Activated B cell treated with CpG ODN at 0.5 μM for 24 hours (primary cell): ENCODE measurements at regions not wholly inside any gene's neighbourhood (a gene's known extent, or its start where the extent isn't known, plus 50 kb on each side); places are given as distances from the start of the nearest gene placed in this dataset.
"Not testable (repeated sequence)": the region's sequence is repeated elsewhere in the genome, so short reads cannot be mapped to it uniquely, and the experiment has no call there.

Source experiments
- ATAC-seq: fragments of 200-7000 bp; cut with Tn5 transposase; one replicate; pipeline ENCODE4 v1.10.0; 2021; ENCODE audit warnings: low read depth, mild to moderate bottlenecking, moderate library complexity
- CTCF ChIA-PET: fragments of 350-600 bp; sonication (Branson Sonifier 250); formaldehyde crosslinking; loops from one replicate; lab custom pipeline; 2021; ENCODE audit warnings: antibody characterized with exemption; lab: Charles Lee
- POLR2A ChIA-PET: fragments of 350-600 bp; sonication (Branson Sonifier 250); formaldehyde crosslinking; loops from one replicate; lab custom pipeline; 2021; ENCODE audit warnings: antibody characterized with exemption; lab: Charles Lee
- DNase-seq: peaks from one replicate; pipeline ENCODE4 v3.0.0; 2022
- H3K27ac Mint-ChIP-seq: one replicate; pipeline ENCODE4 v1.8.0; 2020; ENCODE audit warnings: mixed read lengths
- H3K27me3 Mint-ChIP-seq: one replicate; pipeline ENCODE4 v1.8.0; 2021; ENCODE audit warnings: mixed read lengths
- H3K36me3 Mint-ChIP-seq: one replicate; pipeline ENCODE4 v1.8.0; 2021; ENCODE audit warnings: low read depth, mixed read lengths
- H3K4me1 Mint-ChIP-seq: one replicate; pipeline ENCODE4 v1.8.0; 2021; ENCODE audit warnings: mixed read lengths
- H3K4me3 Mint-ChIP-seq: one replicate; pipeline ENCODE4 v1.8.0; 2020; ENCODE audit warnings: mild to moderate bottlenecking, mixed read lengths
- H3K9me3 Mint-ChIP-seq: one replicate; pipeline ENCODE4 v1.8.0; 2020; ENCODE audit warnings: mixed read lengths
- CTCF ChIP-seq: fragments of 200-600 bp; IDR thresholded peaks from one replicate; pipeline ENCODE4 v1.8.0; 2022; ENCODE audit warnings: antibody characterized with exemption, mild to moderate bottlenecking
- intact Hi-C: fragments of 100-400 bp; cut with micrococcal nuclease; formaldehyde crosslinking; loops from one replicate; pipeline ENCODE4 v1.15.1; 2024

GRCh38 chr11:39363571-39363970 lies 2095.9 kb downstream of the LRRC4C start:
- no peak for DNase-seq
- H3K4me3 Mint-ChIP-seq: no peak overlapping the region
- no peaks in the 10 kb centered on the region for H3K36me3 Mint-ChIP-seq
- POLR2A ChIA-PET: no interaction called here
- ATAC-seq: no peak
- H3K9me3 Mint-ChIP-seq: no peaks in the 10 kb centered on the region
- no peaks in the 10 kb centered on the region for H3K27me3 Mint-ChIP-seq
- no peak for TF ChIP-seq CTCF
- intact Hi-C loops: no loop called here
- no peak overlapping the region for H3K27ac Mint-ChIP-seq
- H3K4me1 Mint-ChIP-seq: no peaks in the 10 kb centered on the region
- CTCF ChIA-PET: interaction anchor here (0.7 to 1.0 kb wide), 2 partner anchors 8 to 11 kb away, joined by 3 to 4 read pairs; no protein-coding TSS in a partner anchor

- CTCF ChIA-PET: no interaction called here
- H3K27me3 Mint-ChIP-seq: no peaks in the 10 kb centered on the region
- intact Hi-C loops: no loop called here
These were observed 2097.9 kb downstream of the LRRC4C start for GRCh38 chr11:39361557-39361956.

GRCh38 chr11:39345834-39346442 lies 2113.5 kb downstream of the LRRC4C start:
- no peak overlapping the region for H3K27ac Mint-ChIP-seq
- DNase-seq (no peak), ATAC-seq (no peak)
- CTCF ChIA-PET: no interaction called here
- POLR2A ChIA-PET: no interaction called here
- no peaks in the 10 kb centered on the region for H3K27me3 Mint-ChIP-seq
- H3K9me3 Mint-ChIP-seq: peaks cover 2% of the 10 kb centered on the region
- H3K4me3 Mint-ChIP-seq: no peak overlapping the region
- no peaks in the 10 kb centered on the region for H3K36me3 Mint-ChIP-seq
- TF ChIP-seq CTCF: no peak
- intact Hi-C loops: no loop called here
- H3K4me1 Mint-ChIP-seq: no peaks in the 10 kb centered on the region

More at GRCh38 chr11:39361557-39361956, 2097.9 kb downstream of the LRRC4C start:
- no peaks in the 10 kb centered on the region for H3K9me3 Mint-ChIP-seq
- no peaks in the 10 kb centered on the region for H3K4me1 Mint-ChIP-seq
- ATAC-seq (no peak), DNase-seq (no peak)
- TF ChIP-seq CTCF: no peak
- no peaks in the 10 kb centered on the region for H3K36me3 Mint-ChIP-seq
- H3K4me3 Mint-ChIP-seq: no peak overlapping the region
- POLR2A ChIA-PET: no interaction called here
- H3K27ac Mint-ChIP-seq: no peak overlapping the region

GRCh38 chr11:39341461-39341860 lies 2118.0 kb downstream of the LRRC4C start:
- CTCF ChIA-PET: no interaction called here
- H3K36me3 Mint-ChIP-seq: no peaks in the 10 kb centered on the region
- no peaks in the 10 kb centered on the region for H3K27me3 Mint-ChIP-seq
- H3K4me3 Mint-ChIP-seq: no peak overlapping the region
- H3K4me1 Mint-ChIP-seq: no peaks in the 10 kb centered on the region
- no peak for TF ChIP-seq CTCF
- peaks cover 14% of the 10 kb centered on the region for H3K9me3 Mint-ChIP-seq
- H3K27ac Mint-ChIP-seq: no peak overlapping the region
- ATAC-seq (no peak), DNase-seq (no peak)
- POLR2A ChIA-PET: no interaction called here
- intact Hi-C loops: no loop called here

GRCh38 chr11:39333006-39333405 lies 2126.4 kb downstream of the LRRC4C start:
- CTCF ChIA-PET, H3K4me1 Mint-ChIP-seq, POLR2A ChIA-PET, intact Hi-C loops, H3K4me3 Mint-ChIP-seq, H3K9me3 Mint-ChIP-seq, ATAC-seq, H3K36me3 Mint-ChIP-seq, DNase-seq, H3K27me3 Mint-ChIP-seq, H3K27ac Mint-ChIP-seq: not testable (repeated sequence)

- peaks cover 7% of the 10 kb centered on the region for H3K9me3 Mint-ChIP-seq
- no peaks in the 10 kb centered on the region for H3K4me1 Mint-ChIP-seq
- ChIA-PET CTCF (no interaction called here), POLR2A (no interaction called here)
- H3K36me3 Mint-ChIP-seq: no peaks in the 10 kb centered on the region
- no peak for TF ChIP-seq CTCF
- ATAC-seq (no peak), DNase-seq (no peak)
- no peaks in the 10 kb centered on the region for H3K27me3 Mint-ChIP-seq
- intact Hi-C loops: no loop called here
- no peak overlapping the region for H3K4me3 Mint-ChIP-seq
- H3K27ac Mint-ChIP-seq: no peak overlapping the region
These were observed 2132.2 kb downstream of the LRRC4C start for GRCh38 chr11:39327302-39327701.

- H3K36me3 Mint-ChIP-seq, POLR2A ChIA-PET, H3K27ac Mint-ChIP-seq, ATAC-seq, H3K27me3 Mint-ChIP-seq, H3K4me1 Mint-ChIP-seq, intact Hi-C loops, H3K4me3 Mint-ChIP-seq, CTCF ChIA-PET, DNase-seq: not testable (repeated sequence)
- peaks cover 15% of the 10 kb centered on the region for H3K9me3 Mint-ChIP-seq
These were observed 2147.6 kb downstream of the LRRC4C start for GRCh38 chr11:39311888-39312287.
